Fibroblast of upper back skin (primary cell): ENCODE measurements at regions not wholly inside any gene's neighbourhood (a gene's known extent, or its start where the extent isn't known, plus 50 kb on each side); places are given as distances from the start of the nearest gene placed in this dataset.

Experiments
- DNase-seq: peaks from one replicate; pipeline ENCODE4 v3.0.0-alpha.2; 2013

DNA sequence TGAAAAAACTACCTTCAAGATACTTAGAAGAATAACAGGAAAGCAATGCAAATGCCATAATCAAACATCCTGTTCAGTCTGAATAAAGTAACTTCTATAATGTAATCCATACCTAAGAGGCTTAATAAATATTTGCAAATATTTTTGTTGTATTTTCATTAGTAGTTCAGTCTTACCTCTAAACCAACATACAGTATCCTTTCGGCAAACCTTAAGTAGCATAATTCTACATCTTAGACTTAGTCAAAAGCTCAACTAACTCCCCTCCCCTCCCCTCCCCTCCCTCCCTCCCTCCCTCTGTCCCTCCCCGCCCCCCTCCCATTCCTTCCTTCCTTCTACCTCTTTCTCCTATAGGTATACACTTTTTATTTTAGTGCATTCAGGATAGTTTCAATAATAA is 1373.2 kb downstream of the SUCLG1 start:
- no peak for DNase-seq

DNA sequence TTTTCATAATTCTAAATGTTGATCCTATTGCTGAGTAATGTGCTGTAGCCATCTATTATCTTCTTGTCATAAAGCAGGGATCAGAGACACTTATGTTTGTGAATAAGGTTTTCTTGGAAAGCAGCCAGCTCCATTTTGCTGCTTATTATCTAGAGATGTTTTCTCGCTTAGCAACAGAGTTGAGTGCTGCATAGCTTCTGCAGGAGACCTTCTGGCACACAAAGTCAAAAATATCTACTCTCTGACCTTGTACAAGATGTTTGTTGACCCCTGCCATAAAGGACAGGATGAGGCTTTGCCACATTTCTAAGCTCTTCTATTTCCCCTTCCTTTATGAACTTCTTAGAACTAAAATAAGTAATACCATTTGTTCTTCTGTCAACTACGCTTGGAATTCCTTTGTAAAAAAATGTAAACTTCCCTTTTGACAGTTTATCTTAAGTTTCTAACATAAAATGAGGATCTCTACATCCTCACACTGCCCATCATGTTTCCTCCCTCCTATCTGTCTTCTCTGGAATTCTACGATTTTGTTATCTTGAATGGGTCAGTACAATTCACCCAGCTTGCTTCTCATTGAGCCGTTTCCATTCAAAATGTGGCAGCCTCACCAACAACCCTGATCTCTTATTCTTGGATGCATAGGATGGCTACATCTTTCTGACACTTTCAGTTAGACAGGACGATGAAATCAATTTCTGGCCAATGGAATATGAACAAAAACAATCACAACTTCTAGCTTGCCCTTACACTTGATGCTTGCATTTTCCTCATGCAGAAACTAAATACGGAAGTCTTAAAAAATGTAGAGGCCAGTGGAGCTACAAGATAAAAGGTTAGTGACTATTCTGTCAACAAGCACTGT is 1377.0 kb downstream of the SUCLG1 start:
- peak; percentile 81 for DNase-seq

DNA sequence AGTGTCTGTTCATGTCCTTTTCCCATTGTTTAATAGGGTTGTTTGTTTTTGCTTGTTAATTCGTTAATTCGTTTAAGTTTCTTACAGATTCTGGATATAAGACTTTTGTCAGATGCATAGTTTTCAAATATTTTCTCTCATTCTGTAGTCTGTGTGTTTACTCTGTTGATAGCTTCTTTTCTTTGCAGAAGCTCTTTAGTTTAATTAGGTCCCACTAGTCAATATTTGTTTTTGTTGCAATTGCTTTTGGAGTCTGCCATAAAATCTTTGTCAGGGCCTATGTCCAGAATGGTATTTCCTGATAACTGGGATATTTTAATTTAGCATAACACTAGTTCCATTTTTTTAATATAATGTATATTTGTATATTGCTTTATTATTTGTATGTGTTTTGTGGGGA is 1380.1 kb downstream of the SUCLG1 start:
- DNase-seq, result no peak

- no peak for DNase-seq
Observed at GRCh38 chr2:83072767-83073166, 1386.3 kb downstream of the SUCLG1 start.

DNA sequence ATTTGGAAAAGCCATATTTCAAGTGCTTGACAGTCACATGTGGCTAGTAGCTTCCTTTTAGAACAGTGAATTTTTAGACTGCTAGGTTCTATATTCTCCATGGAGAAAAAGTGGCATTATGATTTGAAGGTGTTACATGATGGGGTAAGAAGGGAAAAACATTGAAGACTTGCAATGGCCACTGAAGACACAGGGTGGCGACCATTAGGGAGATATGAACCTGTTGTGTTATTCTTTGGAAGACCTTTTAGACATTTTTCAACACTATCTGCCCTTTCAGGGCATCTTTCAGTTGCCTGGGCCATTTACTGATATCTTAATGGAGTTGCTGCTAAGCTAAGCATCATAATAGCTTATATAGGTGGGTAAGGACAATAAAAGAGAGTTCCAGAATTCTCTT is 1387.2 kb downstream of the SUCLG1 start:
- DNase-seq, result no peak

DNA sequence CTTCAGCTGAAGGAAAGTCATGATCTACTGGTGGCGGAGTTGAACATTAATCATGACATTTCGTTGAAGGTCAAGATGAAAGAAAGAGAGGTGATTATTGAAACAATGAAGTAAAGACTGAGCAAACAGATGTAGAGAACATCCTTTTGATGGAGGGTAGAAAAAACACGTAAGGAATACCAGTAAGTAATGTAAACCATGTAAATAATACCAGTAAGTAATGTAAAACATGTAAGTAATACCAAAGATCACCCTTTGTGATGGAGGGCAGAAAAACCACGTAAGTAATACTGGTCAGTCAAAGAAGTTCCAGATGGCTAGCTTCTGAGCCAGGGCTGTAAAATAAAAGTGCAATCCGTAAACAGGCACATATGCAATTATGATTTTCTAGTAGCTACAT is 1387.7 kb downstream of the SUCLG1 start:
- DNase-seq, result no peak

GRCh38 chr2:83069724-83070123 is 1389.4 kb downstream of the SUCLG1 start:
- DNase-seq, result peak; percentile 85

GRCh38 chr2:83068714-83069113 is 1390.4 kb downstream of the SUCLG1 start:
- peak; percentile 49 for DNase-seq

- DNase-seq, result no peak
Observed at GRCh38 chr2:83067947-83068346, 1391.1 kb downstream of the SUCLG1 start.

GRCh38 chr2:83063933-83064332 is 1395.1 kb downstream of the SUCLG1 start:
- DNase-seq, result no peak

GRCh38 chr2:83063511-83063910 is 1395.6 kb downstream of the SUCLG1 start:
- peak; percentile 36 for DNase-seq

DNA sequence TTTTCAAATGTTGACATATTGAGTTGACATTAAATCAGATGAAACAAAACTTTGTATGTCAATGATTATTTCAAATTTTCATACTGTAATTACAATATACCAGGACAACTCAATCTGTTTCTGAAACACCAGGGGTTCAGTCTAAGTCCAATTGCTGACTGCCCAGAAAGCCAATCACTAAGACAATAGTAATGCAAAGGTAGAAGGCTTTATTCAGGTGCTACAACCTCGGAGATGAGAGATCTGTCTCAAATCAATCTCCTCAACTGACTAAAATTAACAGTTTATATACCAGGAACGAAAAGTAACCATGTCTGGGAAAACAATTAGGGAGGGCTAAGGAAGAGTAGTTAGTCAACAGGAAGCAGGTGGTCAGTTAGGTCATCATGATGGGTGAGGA is 1400.4 kb downstream of the SUCLG1 start:
- no peak for DNase-seq

DNA sequence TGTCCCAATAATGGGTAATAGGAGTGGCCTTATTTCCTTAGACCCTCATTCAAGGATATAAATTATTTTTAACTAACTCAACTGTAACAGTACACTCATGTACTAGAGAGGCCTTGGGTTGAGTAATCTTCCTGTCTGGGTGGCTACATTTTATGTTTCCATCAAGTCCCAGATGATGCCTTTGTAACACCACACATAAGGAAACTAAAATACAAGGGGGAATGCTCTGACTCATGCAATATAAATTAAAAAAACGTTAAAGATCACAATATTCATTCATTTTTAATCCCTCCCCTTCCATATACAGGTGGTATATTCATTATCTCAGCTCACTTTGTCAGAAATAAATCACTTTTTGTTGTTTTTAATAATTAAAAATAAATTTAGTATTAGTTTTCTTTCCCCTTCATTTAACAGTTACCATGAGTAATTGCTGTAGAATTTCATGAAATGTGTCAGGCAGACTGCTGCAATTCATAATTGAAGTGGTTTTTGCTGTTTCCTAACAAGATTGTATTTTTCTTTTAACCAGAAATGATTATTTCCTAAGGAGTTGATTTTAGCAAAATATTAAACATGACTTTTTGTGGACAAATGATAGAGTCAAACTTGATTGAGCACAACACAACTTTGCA is 1403.6 kb downstream of the SUCLG1 start:
- peak; percentile 95 for DNase-seq

DNA sequence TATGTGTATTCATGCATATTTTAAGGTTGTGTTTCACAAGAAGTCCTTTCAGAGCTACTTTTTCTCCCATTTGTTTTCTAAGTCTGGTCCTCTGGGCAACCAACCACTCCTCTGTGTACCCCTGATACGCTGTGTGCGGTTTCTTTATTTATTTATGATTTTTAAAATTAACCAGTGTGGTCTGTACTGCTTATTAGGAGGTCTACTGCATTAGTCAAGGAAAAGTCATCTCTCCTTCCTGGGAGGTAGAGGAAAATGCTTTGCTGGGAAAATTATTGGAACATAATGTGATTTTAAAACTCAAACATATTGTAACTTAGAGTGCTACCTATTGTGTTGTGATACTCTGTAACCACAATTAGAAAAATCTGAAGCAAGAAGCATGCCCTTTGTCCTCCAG is 1404.3 kb downstream of the SUCLG1 start:
- DNase-seq, result peak; percentile 62

- no peak for DNase-seq
Observed at GRCh38 chr2:83051538-83052170, 1407.4 kb downstream of the SUCLG1 start.

DNA sequence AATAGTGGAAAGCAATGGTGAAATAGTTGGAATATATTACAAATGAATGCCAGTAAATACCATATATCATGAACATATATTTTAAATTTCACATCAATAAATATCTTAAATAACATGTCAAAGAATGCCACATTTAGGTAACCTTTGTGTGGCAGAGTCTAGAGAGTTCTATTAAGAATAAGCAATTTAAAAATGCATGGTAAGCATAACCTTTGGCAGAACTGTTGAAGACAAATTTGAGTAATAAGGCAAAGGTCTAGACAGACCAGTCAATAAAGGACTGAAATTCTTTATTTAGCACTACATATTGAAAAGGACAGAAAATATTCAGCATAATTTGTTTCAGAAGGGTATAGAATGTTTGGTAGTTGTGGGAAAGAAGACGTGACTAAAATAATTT is 1417.0 kb downstream of the SUCLG1 start:
- no peak for DNase-seq

- peak; percentile 22 for DNase-seq
Observed at GRCh38 chr2:83022631-83023210, 1436.4 kb downstream of the SUCLG1 start.

DNA sequence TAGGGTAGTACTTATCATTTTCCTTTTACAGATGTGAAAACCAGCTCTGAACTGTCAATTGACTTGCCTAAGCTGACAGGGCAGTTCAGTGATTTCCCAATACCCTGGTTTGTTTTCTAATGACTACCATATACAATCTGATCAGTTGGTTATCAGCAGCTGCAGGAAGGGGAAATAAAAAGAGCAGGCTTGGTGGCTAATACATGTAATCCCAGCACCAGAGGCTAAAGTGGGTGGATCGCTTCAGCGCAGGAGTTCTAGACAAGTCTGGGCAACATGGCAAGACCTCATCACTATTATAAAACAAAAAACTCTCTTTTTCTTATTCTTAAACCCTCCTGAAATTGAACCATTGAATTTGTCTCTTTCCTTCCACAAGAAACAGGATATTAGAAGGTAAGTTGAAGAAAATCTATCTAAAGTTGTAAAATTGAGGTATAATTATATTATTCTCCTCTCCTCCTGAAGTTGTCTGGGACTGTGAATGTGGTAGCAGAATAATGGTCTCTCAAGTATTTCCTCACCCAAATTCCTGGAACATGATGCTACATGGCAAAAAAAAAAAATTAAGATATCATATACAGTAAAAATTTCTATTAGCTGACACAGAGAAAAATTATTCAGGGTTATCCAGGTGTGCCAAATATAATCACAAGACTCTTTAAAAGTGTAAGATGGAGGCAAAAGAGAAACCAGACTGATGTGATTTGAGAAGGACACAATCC is 1441.6 kb downstream of the SUCLG1 start:
- peak; percentile 44 for DNase-seq

- DNase-seq, result no peak
Observed at GRCh38 chr2:83016343-83017110, 1442.6 kb downstream of the SUCLG1 start.

GRCh38 chr2:83015900-83016299 is 1443.2 kb downstream of the SUCLG1 start:
- DNase-seq, result no peak

DNA sequence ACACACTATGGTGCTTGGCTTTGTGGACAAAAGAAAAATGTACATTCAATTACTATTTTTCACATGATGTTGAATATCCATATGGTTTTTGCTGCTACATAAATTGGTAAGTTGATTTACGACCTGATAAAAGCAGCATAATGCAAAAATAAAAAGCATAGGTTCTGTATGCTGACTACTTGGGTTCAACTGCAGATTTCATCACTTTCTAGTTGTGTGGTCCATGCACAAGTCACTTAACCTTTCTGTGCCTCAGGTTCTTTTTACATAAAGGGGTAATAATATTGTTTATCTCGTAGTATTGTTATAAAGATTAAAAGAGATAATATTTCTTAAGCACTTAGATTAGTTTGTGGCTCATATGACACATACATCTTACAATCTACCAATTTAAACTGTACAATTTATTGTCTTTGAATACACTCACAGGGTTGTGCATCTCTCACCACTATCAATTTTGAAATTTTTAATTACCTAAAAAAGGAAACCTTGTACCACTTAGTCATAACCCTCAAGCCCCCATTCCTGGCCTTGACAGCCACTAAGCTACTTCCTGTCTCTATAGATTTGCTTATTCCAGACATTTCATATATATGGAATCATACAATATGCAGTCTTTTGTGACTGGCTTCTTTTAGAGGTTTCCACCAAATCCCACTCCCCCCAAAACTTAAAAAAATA is 1443.9 kb downstream of the SUCLG1 start:
- DNase-seq, result peak; percentile 46

DNA sequence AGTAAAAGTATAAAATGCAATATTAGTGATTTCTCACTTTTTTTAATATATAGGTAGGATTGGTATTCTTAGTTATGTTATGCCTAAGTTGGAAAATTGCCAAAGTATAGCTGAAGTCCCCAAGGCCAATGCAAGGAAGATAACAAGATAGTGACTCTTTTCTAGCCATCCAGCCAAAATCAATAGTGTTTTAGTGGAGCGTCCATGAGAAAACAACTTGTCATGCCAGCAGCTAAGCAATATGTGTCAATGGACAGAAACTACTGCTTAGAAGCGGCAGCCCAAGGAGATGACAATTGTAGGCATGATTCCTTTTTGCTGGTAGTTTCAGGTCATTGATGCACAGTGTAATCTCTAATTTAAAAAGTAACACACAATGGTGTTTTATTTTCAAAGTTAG is 1444.6 kb downstream of the SUCLG1 start:
- DNase-seq, result no peak
